ENCODE measurements at regions not wholly inside any gene's neighbourhood (a gene's known extent, or its start where the extent isn't known, plus 50 kb on each side); places are given as distances from the start of the nearest gene placed in this dataset.

DNA sequence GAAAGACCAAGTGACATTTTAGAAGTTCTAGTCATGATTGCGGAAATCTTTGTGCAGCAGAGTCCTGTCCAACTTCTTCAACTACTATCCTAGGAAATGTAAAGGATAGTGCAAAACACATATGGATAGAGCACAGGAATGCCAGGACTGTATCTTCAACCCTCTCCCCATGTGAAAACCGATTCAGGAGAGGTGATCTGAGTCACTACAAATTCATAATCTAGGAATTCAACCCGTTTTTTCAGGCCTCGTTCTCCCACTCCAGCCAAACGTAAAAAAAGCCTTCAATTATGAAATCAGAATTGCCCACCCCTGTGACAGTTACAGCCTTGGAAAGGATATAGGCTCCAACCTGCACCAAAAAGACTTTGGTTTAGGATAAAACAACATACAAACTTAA, 52.9 kb upstream of the RGS1 start (continued):
- TF ChIP-seq, protein P1, sequence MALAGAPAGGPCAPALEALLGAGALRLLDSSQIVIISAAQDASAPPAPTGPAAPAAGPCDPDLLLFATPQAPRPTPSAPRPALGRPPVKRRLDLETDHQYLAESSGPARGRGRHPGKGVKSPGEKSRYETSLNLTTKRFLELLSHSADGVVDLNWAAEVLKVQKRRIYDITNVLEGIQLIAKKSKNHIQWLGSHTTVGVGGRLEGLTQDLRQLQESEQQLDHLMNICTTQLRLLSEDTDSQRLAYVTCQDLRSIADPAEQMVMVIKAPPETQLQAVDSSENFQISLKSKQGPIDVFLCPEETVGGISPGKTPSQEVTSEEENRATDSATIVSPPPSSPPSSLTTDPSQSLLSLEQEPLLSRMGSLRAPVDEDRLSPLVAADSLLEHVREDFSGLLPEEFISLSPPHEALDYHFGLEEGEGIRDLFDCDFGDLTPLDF (CRISPR knock-in tag; IDR thresholded peaks at IDR 0.05), result no peak

DNA sequence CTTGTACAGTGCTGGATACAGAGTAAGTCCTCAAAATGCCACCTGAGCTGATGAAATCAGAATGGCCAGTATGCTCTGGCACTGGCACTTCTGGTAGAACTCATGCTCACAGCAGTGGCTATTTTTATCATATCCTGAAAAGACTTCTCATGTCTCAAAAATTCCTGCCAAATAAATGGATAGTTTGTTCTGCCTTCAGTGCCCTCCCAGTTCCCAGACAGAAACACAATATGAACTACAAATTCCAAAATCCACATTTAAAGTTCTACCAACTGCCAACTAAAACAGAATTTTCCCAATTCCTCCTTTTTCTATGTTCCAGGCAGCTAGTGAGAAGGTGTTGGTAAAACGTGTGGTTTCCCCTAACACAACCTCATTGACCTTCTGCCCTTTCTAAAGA, 51.4 kb upstream of the RGS1 start:
- H3K27me3 Mint-ChIP-seq (ENCODE audit: low read depth), result no peaks in the 10 kb centered on the region
- peaks cover 8% of the 10 kb centered on the region for H3K4me1 Mint-ChIP-seq
- H3K27ac Mint-ChIP-seq, result no peak overlapping the region
- CTCF ChIA-PET, result no interaction called here
- H3K4me3 Mint-ChIP-seq, result no peak overlapping the region
- ATAC-seq (no peak), DNase-seq (ENCODE audit: low spot score) (no peak)
- H3K9me3 Mint-ChIP-seq, result no peaks in the 10 kb centered on the region
- POLR2A ChIA-PET, result no interaction called here
- no peaks in the 10 kb centered on the region for H3K36me3 Mint-ChIP-seq
- TF ChIP-seq, protein P2, sequence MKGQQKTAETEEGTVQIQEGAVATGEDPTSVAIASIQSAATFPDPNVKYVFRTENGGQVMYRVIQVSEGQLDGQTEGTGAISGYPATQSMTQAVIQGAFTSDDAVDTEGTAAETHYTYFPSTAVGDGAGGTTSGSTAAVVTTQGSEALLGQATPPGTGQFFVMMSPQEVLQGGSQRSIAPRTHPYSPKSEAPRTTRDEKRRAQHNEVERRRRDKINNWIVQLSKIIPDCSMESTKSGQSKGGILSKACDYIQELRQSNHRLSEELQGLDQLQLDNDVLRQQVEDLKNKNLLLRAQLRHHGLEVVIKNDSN (CRISPR knock-in tag; IDR thresholded peaks at IDR 0.05), result no peak
- TF ChIP-seq SMAD4 (CRISPR knock-in tag; IDR thresholded peaks at IDR 0.05) (no peak), ZNF423 (CRISPR knock-in tag; IDR thresholded peaks at IDR 0.05) (no peak), SP1 (CRISPR knock-in tag; conservative IDR thresholded peaks at IDR 0.05) (no peak), ZNF138 (CRISPR knock-in tag; conservative IDR thresholded peaks at IDR 0.05) (no peak), FOXJ3 (CRISPR knock-in tag; IDR thresholded peaks at IDR 0.05; ENCODE audit: borderline replicate concordance) (no peak), ZNF232 (CRISPR knock-in tag; IDR thresholded peaks at IDR 0.05) (no peak), ZNF671 (CRISPR knock-in tag; IDR thresholded peaks at IDR 0.05) (no peak), OVOL2 (CRISPR knock-in tag; IDR thresholded peaks at IDR 0.05; ENCODE audit: borderline replicate concordance) (no peak), ZNF317 (CRISPR knock-in tag; IDR thresholded peaks at IDR 0.05; ENCODE audit: borderline replicate concordance, low read depth) (no peak)
- TF ChIP-seq, protein P3, sequence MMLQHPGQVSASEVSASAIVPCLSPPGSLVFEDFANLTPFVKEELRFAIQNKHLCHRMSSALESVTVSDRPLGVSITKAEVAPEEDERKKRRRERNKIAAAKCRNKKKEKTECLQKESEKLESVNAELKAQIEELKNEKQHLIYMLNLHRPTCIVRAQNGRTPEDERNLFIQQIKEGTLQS (CRISPR knock-in tag; conservative IDR thresholded peaks at IDR 0.05), result no peak
- TF ChIP-seq, protein P4, sequence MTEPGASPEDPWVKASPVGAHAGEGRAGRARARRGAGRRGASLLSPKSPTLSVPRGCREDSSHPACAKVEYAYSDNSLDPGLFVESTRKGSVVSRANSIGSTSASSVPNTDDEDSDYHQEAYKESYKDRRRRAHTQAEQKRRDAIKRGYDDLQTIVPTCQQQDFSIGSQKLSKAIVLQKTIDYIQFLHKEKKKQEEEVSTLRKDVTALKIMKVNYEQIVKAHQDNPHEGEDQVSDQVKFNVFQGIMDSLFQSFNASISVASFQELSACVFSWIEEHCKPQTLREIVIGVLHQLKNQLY (CRISPR knock-in tag; IDR thresholded peaks at IDR 0.05), result no peak

Measured in WTC11 (cell line).